ENCODE measurements at regions not wholly inside any gene's neighbourhood (a gene's known extent, or its start where the extent isn't known, plus 50 kb on each side); places are given as distances from the start of the nearest gene placed in this dataset.

GRCh38 chr6:139763468-139764210 lies 389.2 kb upstream of the CITED2 start:
- H3K9me3 ChIP-seq: no peaks in the 10 kb centered on the region
- POLR2A ChIA-PET: interaction anchor here in 1 of 2 donors (0.7 kb wide), 1 partner anchor 1086 kb away, joined by 6 read pairs; no protein-coding TSS in a partner anchor
- ATAC-seq (replicated peaks in 1 of 4) (no peak), DNase-seq (no peak)
- CTCF ChIA-PET: interaction anchor here in 1 of 2 donors (0.6 kb wide), 1 partner anchor 259 kb away, joined by 4 read pairs; no protein-coding TSS in a partner anchor
- no peaks in the 10 kb centered on the region for H3K36me3 ChIP-seq (ENCODE audit: control insufficient read depth in 2 of 2, extremely low read depth in 1 of 2, insufficient read depth in 1 of 2, low read length in 1 of 2)
- H3K4me1 ChIP-seq (ENCODE audit: control insufficient read depth in 1 of 2, extremely low read depth in 1 of 2, insufficient read depth in 2 of 2, low read length in 2 of 2): no peaks in the 10 kb centered on the region
- Mint-ChIP-seq H3K27me3 (peaks cover 0 to 4% of the 10 kb centered on the region in 2 donors), H3K27ac (no peak overlapping the region), H3K9me3 (no peaks in the 10 kb centered on the region), H3K4me1 (peaks cover 0 to 10% (median 5%) of the 10 kb centered on the region in 3 donors), H3K4me3 (no peak overlapping the region), H3K36me3 (no peaks in the 10 kb centered on the region)
- no peak overlapping the region for H3K4me3 ChIP-seq (ENCODE audit: control insufficient read depth in 1 of 2, extremely low read depth in 1 of 2, low read length in 1 of 2)
- H3K27ac ChIP-seq (ENCODE audit: low read length): no peak overlapping the region
- no CpG with 5 or more reads among the region's 4 CpGs for WGBS (ENCODE audit: insufficient coverage)
- no peaks in the 10 kb centered on the region for H3K27me3 ChIP-seq (replicated peaks in 1 of 2; ENCODE audit: control insufficient read depth in 2 of 2, extremely low read depth in 1 of 2, insufficient read depth in 2 of 2, low read length in 1 of 2)

GRCh38 chr6:139762587-139763031 lies 388.2 kb upstream of the CITED2 start:
- Mint-ChIP-seq H3K9me3 (no peaks in the 10 kb centered on the region), H3K36me3 (no peaks in the 10 kb centered on the region), H3K4me1 (peaks cover 0 to 10% (median 5%) of the 10 kb centered on the region in 3 donors), H3K27ac (no peak overlapping the region), H3K27me3 (peaks cover 0 to 4% of the 10 kb centered on the region in 2 donors), H3K4me3 (no peak overlapping the region)
- no CpG with 5 or more reads among the region's 4 CpGs for WGBS (ENCODE audit: insufficient coverage)
- Histone ChIP-seq H3K27me3 (replicated peaks in 1 of 2; ENCODE audit: control insufficient read depth in 2 of 2, extremely low read depth in 1 of 2, insufficient read depth in 2 of 2, low read length in 1 of 2) (no peaks in the 10 kb centered on the region), H3K9me3 (no peaks in the 10 kb centered on the region), H3K4me3 (ENCODE audit: control insufficient read depth in 1 of 2, extremely low read depth in 1 of 2, low read length in 1 of 2) (no peak overlapping the region), H3K27ac (ENCODE audit: low read length) (no peak overlapping the region), H3K4me1 (ENCODE audit: control insufficient read depth in 1 of 2, extremely low read depth in 1 of 2, insufficient read depth in 2 of 2, low read length in 2 of 2) (no peaks in the 10 kb centered on the region), H3K36me3 (ENCODE audit: control insufficient read depth in 2 of 2, extremely low read depth in 1 of 2, insufficient read depth in 1 of 2, low read length in 1 of 2) (no peaks in the 10 kb centered on the region)
- no peak for ATAC-seq (replicated peaks in 1 of 4)
- CTCF ChIA-PET: no interaction called here
- no peak for DNase-seq
- POLR2A ChIA-PET: no interaction called here

- WGBS (ENCODE audit: insufficient coverage): no CpG with 5 or more reads among the region's 3 CpGs
- H3K9me3 ChIP-seq: no peaks in the 10 kb centered on the region
- H3K27me3 ChIP-seq (replicated peaks in 1 of 2; ENCODE audit: control insufficient read depth in 2 of 2, extremely low read depth in 1 of 2, insufficient read depth in 2 of 2, low read length in 1 of 2): no peaks in the 10 kb centered on the region
- ATAC-seq (replicated peaks in 1 of 4): no peak
- no peak overlapping the region for H3K4me3 ChIP-seq (ENCODE audit: control insufficient read depth in 1 of 2, extremely low read depth in 1 of 2, low read length in 1 of 2)
- no peaks in the 10 kb centered on the region for H3K9me3 Mint-ChIP-seq
- peaks cover 0 to 4% of the 10 kb centered on the region in 2 donors for H3K27me3 Mint-ChIP-seq
- no peak for DNase-seq
- no peak overlapping the region for H3K4me3 Mint-ChIP-seq
- H3K27ac Mint-ChIP-seq: no peak overlapping the region
- H3K36me3 ChIP-seq (ENCODE audit: control insufficient read depth in 2 of 2, extremely low read depth in 1 of 2, insufficient read depth in 1 of 2, low read length in 1 of 2): no peaks in the 10 kb centered on the region
- no peak overlapping the region for H3K27ac ChIP-seq (ENCODE audit: low read length)
- CTCF ChIA-PET: interaction anchor here in 1 of 2 donors (0.5 kb wide), 1 partner anchor 11 kb away, joined by 11 read pairs; no protein-coding TSS in a partner anchor
- no peaks in the 10 kb centered on the region for H3K36me3 Mint-ChIP-seq
- POLR2A ChIA-PET: no interaction called here
- H3K4me1 Mint-ChIP-seq: peaks cover 0 to 9% (median 5%) of the 10 kb centered on the region in 3 donors
- H3K4me1 ChIP-seq (ENCODE audit: control insufficient read depth in 1 of 2, extremely low read depth in 1 of 2, insufficient read depth in 2 of 2, low read length in 2 of 2): no peaks in the 10 kb centered on the region
Observed at GRCh38 chr6:139760128-139760527, 385.7 kb upstream of the CITED2 start.

- Mint-ChIP-seq H3K27ac (no peak overlapping the region), H3K9me3 (no peaks in the 10 kb centered on the region), H3K4me1 (peaks cover 0 to 3% (median 0%) of the 10 kb centered on the region in 3 donors), H3K4me3 (no peak overlapping the region), H3K36me3 (no peaks in the 10 kb centered on the region), H3K27me3 (peaks cover 0 to 4% of the 10 kb centered on the region in 2 donors)
- no peaks in the 10 kb centered on the region for H3K36me3 ChIP-seq (ENCODE audit: control insufficient read depth in 2 of 2, extremely low read depth in 1 of 2, insufficient read depth in 1 of 2, low read length in 1 of 2)
- ChIA-PET POLR2A (no interaction called here), CTCF (interaction anchor here in 1 of 2 donors (0.6 kb wide), 1 partner anchor 1726 kb away, joined by 4 read pairs; no protein-coding TSS in a partner anchor)
- no peaks in the 10 kb centered on the region for H3K27me3 ChIP-seq (replicated peaks in 1 of 2; ENCODE audit: control insufficient read depth in 2 of 2, extremely low read depth in 1 of 2, insufficient read depth in 2 of 2, low read length in 1 of 2)
- no peaks in the 10 kb centered on the region for H3K4me1 ChIP-seq (ENCODE audit: control insufficient read depth in 1 of 2, extremely low read depth in 1 of 2, insufficient read depth in 2 of 2, low read length in 2 of 2)
- no peak overlapping the region for H3K27ac ChIP-seq (ENCODE audit: low read length)
- ATAC-seq (replicated peaks in 1 of 4): no peak
- H3K9me3 ChIP-seq: no peaks in the 10 kb centered on the region
- H3K4me3 ChIP-seq (ENCODE audit: control insufficient read depth in 1 of 2, extremely low read depth in 1 of 2, low read length in 1 of 2): no peak overlapping the region
- no peak for DNase-seq
- WGBS (ENCODE audit: insufficient coverage): no CpG with 5 or more reads among the region's 2 CpGs
Observed at GRCh38 chr6:139759086-139759485, 384.6 kb upstream of the CITED2 start.

GRCh38 chr6:139758209-139758611 lies 383.8 kb upstream of the CITED2 start:
- Mint-ChIP-seq H3K4me1 (no peaks in the 10 kb centered on the region), H3K4me3 (no peak overlapping the region), H3K27me3 (peaks cover 0 to 4% of the 10 kb centered on the region in 2 donors), H3K36me3 (no peaks in the 10 kb centered on the region), H3K27ac (no peak overlapping the region), H3K9me3 (no peaks in the 10 kb centered on the region)
- H3K36me3 ChIP-seq (ENCODE audit: control insufficient read depth in 2 of 2, extremely low read depth in 1 of 2, insufficient read depth in 1 of 2, low read length in 1 of 2): no peaks in the 10 kb centered on the region
- no peak overlapping the region for H3K4me3 ChIP-seq (ENCODE audit: control insufficient read depth in 1 of 2, extremely low read depth in 1 of 2, low read length in 1 of 2)
- no CpG with 5 or more reads among the region's 3 CpGs for WGBS (ENCODE audit: insufficient coverage)
- H3K27ac ChIP-seq (ENCODE audit: low read length): no peak overlapping the region
- ChIA-PET POLR2A (no interaction called here), CTCF (no interaction called here)
- ATAC-seq (replicated peaks in 1 of 4): no peak
- H3K27me3 ChIP-seq (replicated peaks in 1 of 2; ENCODE audit: control insufficient read depth in 2 of 2, extremely low read depth in 1 of 2, insufficient read depth in 2 of 2, low read length in 1 of 2): no peaks in the 10 kb centered on the region
- H3K4me1 ChIP-seq (ENCODE audit: control insufficient read depth in 1 of 2, extremely low read depth in 1 of 2, insufficient read depth in 2 of 2, low read length in 2 of 2): no peaks in the 10 kb centered on the region
- no peak for DNase-seq
- H3K9me3 ChIP-seq: no peaks in the 10 kb centered on the region

GRCh38 chr6:139757784-139758183 lies 383.3 kb upstream of the CITED2 start:
- H3K27ac ChIP-seq (ENCODE audit: low read length): no peak overlapping the region
- ATAC-seq (replicated peaks in 1 of 4): no peak
- no peak overlapping the region for H3K4me3 ChIP-seq (ENCODE audit: control insufficient read depth in 1 of 2, extremely low read depth in 1 of 2, low read length in 1 of 2)
- no CpG with 5 or more reads among the region's 1 CpG for WGBS (ENCODE audit: insufficient coverage)
- Mint-ChIP-seq H3K4me3 (no peak overlapping the region), H3K27ac (no peak overlapping the region), H3K4me1 (no peaks in the 10 kb centered on the region), H3K36me3 (no peaks in the 10 kb centered on the region), H3K27me3 (peaks cover 0 to 4% of the 10 kb centered on the region in 2 donors), H3K9me3 (no peaks in the 10 kb centered on the region)
- no peaks in the 10 kb centered on the region for H3K4me1 ChIP-seq (ENCODE audit: control insufficient read depth in 1 of 2, extremely low read depth in 1 of 2, insufficient read depth in 2 of 2, low read length in 2 of 2)
- ChIA-PET CTCF (no interaction called here), POLR2A (no interaction called here)
- no peaks in the 10 kb centered on the region for H3K27me3 ChIP-seq (replicated peaks in 1 of 2; ENCODE audit: control insufficient read depth in 2 of 2, extremely low read depth in 1 of 2, insufficient read depth in 2 of 2, low read length in 1 of 2)
- H3K36me3 ChIP-seq (ENCODE audit: control insufficient read depth in 2 of 2, extremely low read depth in 1 of 2, insufficient read depth in 1 of 2, low read length in 1 of 2): no peaks in the 10 kb centered on the region
- no peak for DNase-seq
- H3K9me3 ChIP-seq: no peaks in the 10 kb centered on the region

Measured in T-cell (primary cell).